ENCODE measurements at regions not wholly inside any gene's neighbourhood (a gene's known extent, or its start where the extent isn't known, plus 50 kb on each side); places are given as distances from the start of the nearest gene placed in this dataset.

GRCh38 chr4:137180349-137180748, 351.9 kb downstream of the PCDH18 start:
- intact Hi-C loops (cut with DNase I) = no loop called here
- H3K36me3 ChIP-seq = no peaks in the 10 kb centered on the region
- no peaks in the 10 kb centered on the region for H3K9me3 ChIP-seq
- no peak overlapping the region for H3K27ac ChIP-seq
- no peak overlapping the region for H3K4me3 ChIP-seq (replicated peaks in 1 of 3)
- 35 to 54% methylated on average over 4 of the region's 4 CpGs for WGBS, 2 donors
- DNase-seq = no peak
- no peaks in the 10 kb centered on the region for H3K27me3 ChIP-seq
- no peaks in the 10 kb centered on the region for H3K4me1 ChIP-seq
- TF ChIP-seq POLR2A (IDR thresholded peaks at IDR 0.05) = no peak
- no peak for TF ChIP-seq CTCF (IDR thresholded peaks at IDR 0.05)

GRCh38 chr4:137156807-137157206, 375.5 kb downstream of the PCDH18 start:
- 75 to 86% methylated on average over 1 of the region's 1 CpG for WGBS, 2 donors
- Histone ChIP-seq H3K4me3 (replicated peaks in 1 of 3) (no peak overlapping the region), H3K36me3 (no peaks in the 10 kb centered on the region), H3K27ac (no peak overlapping the region), H3K27me3 (no peaks in the 10 kb centered on the region), H3K9me3 (no peaks in the 10 kb centered on the region), H3K4me1 (no peaks in the 10 kb centered on the region)
- TF ChIP-seq POLR2A (IDR thresholded peaks at IDR 0.05) = no peak
- TF ChIP-seq CTCF (IDR thresholded peaks at IDR 0.05) = no peak
- intact Hi-C loops (cut with DNase I) = no loop called here
- DNase-seq = no peak

GRCh38 chr4:137156054-137156453, 376.2 kb downstream of the PCDH18 start:
- no peak for TF ChIP-seq CTCF (IDR thresholded peaks at IDR 0.05)
- TF ChIP-seq POLR2A (IDR thresholded peaks at IDR 0.05) = no peak
- intact Hi-C loops (cut with DNase I) = no loop called here
- Histone ChIP-seq H3K4me3 (replicated peaks in 1 of 3) (no peak overlapping the region), H3K36me3 (no peaks in the 10 kb centered on the region), H3K27ac (no peak overlapping the region), H3K4me1 (no peaks in the 10 kb centered on the region), H3K9me3 (no peaks in the 10 kb centered on the region), H3K27me3 (no peaks in the 10 kb centered on the region)
- WGBS, 2 donors = 91 to 92% methylated on average over 1 of the region's 1 CpG
- no peak for DNase-seq

- TF ChIP-seq POLR2A (IDR thresholded peaks at IDR 0.05) (no peak), CTCF (IDR thresholded peaks at IDR 0.05) (no peak)
- DNase-seq = no peak
- Histone ChIP-seq H3K27ac (no peak overlapping the region), H3K9me3 (no peaks in the 10 kb centered on the region), H3K4me3 (replicated peaks in 1 of 3) (no peak overlapping the region), H3K4me1 (no peaks in the 10 kb centered on the region), H3K27me3 (no peaks in the 10 kb centered on the region), H3K36me3 (no peaks in the 10 kb centered on the region)
- intact Hi-C loops (cut with DNase I) = no loop called here
These were observed 401.1 kb downstream of the PCDH18 start for GRCh38 chr4:137131201-137131600.

GRCh38 chr4:137129845-137130244, 402.4 kb downstream of the PCDH18 start:
- 85 to 92% methylated on average over 1 of the region's 1 CpG for WGBS, 2 donors
- Histone ChIP-seq H3K4me3 (replicated peaks in 1 of 3) (no peak overlapping the region), H3K27ac (no peak overlapping the region), H3K4me1 (no peaks in the 10 kb centered on the region), H3K36me3 (no peaks in the 10 kb centered on the region), H3K27me3 (no peaks in the 10 kb centered on the region), H3K9me3 (no peaks in the 10 kb centered on the region)
- intact Hi-C loops (cut with DNase I) = no loop called here
- DNase-seq = no peak
- TF ChIP-seq CTCF (IDR thresholded peaks at IDR 0.05) = no peak
- TF ChIP-seq POLR2A (IDR thresholded peaks at IDR 0.05) = no peak
